GM19043 (cell line): ENCODE measurements at regions not wholly inside any gene's neighbourhood (a gene's known extent, or its start where the extent isn't known, plus 50 kb on each side); places are given as distances from the start of the nearest gene placed in this dataset.
"Not testable (repeated sequence)": the region's sequence is repeated elsewhere in the genome, so short reads cannot be mapped to it uniquely, and the experiment has no call there.

Experiments used
- ATAC-seq: cut with Tn5 transposase; IDR thresholded peaks from one replicate; pipeline ENCODE4 v1.9.1; 2021; ENCODE audit warnings: low read depth; ENCODE audit not compliant: unreplicated experiment

GRCh38 chr2:138359532-138359931, 142.0 kb upstream of the SPOPL start:
- peak; percentile 59 for ATAC-seq

GRCh38 chr2:138364554-138365162, 136.9 kb upstream of the SPOPL start:
- no peak for ATAC-seq

GRCh38 chr2:138365581-138365980, 136.0 kb upstream of the SPOPL start:
- no peak for ATAC-seq

GRCh38 chr2:138369856-138370255, 131.7 kb upstream of the SPOPL start:
- ATAC-seq = no peak

- ATAC-seq = peak; percentile 68
These were observed 127.6 kb upstream of the SPOPL start for GRCh38 chr2:138373993-138374408.

GRCh38 chr2:138381373-138381772, 120.2 kb upstream of the SPOPL start:
- ATAC-seq = no peak

GRCh38 chr2:138382672-138383071, 118.9 kb upstream of the SPOPL start:
- no peak for ATAC-seq

GRCh38 chr2:138386191-138386590, 115.4 kb upstream of the SPOPL start:
- not testable (repeated sequence) for ATAC-seq

- no peak for ATAC-seq
These were observed 112.5 kb upstream of the SPOPL start for GRCh38 chr2:138389063-138389462.

GRCh38 chr2:138390316-138390945, 111.1 kb upstream of the SPOPL start:
- ATAC-seq = no peak

GRCh38 chr2:138391946-138392345, 109.6 kb upstream of the SPOPL start:
- ATAC-seq = no peak

GRCh38 chr2:138395565-138396306, 105.8 kb upstream of the SPOPL start:
- no peak for ATAC-seq

- no peak for ATAC-seq
These were observed 104.7 kb upstream of the SPOPL start for GRCh38 chr2:138396843-138397242.

- ATAC-seq = no peak
These were observed 98.1 kb upstream of the SPOPL start for GRCh38 chr2:138403431-138403927.

- ATAC-seq = no peak
These were observed 87.6 kb upstream of the SPOPL start for GRCh38 chr2:138414014-138414413.

- ATAC-seq = no peak
These were observed 85.6 kb upstream of the SPOPL start for GRCh38 chr2:138415985-138416384.

- ATAC-seq = no peak
These were observed 83.1 kb upstream of the SPOPL start for GRCh38 chr2:138418453-138418852.

- no peak for ATAC-seq
These were observed 80.1 kb upstream of the SPOPL start for GRCh38 chr2:138421315-138421970.

- no peak for ATAC-seq
These were observed 79.6 kb upstream of the SPOPL start for GRCh38 chr2:138421971-138422335.

GRCh38 chr2:138423198-138423597, 78.4 kb upstream of the SPOPL start:
- no peak for ATAC-seq

GRCh38 chr2:138423745-138424144, 77.8 kb upstream of the SPOPL start:
- ATAC-seq = no peak
